ENCODE measurements at regions not wholly inside any gene's neighbourhood (a gene's known extent, or its start where the extent isn't known, plus 50 kb on each side); places are given as distances from the start of the nearest gene placed in this dataset.

GRCh38 chr13:62035981-62036380 is 620.3 kb upstream of the PCDH20 start:
- H3K4me3 ChIP-seq (ENCODE audit: low read length): no peak overlapping the region
- TF ChIP-seq ZNF274 (IDR thresholded peaks at IDR 0.05; ENCODE audit: low read depth, low read length): no peak

DNA sequence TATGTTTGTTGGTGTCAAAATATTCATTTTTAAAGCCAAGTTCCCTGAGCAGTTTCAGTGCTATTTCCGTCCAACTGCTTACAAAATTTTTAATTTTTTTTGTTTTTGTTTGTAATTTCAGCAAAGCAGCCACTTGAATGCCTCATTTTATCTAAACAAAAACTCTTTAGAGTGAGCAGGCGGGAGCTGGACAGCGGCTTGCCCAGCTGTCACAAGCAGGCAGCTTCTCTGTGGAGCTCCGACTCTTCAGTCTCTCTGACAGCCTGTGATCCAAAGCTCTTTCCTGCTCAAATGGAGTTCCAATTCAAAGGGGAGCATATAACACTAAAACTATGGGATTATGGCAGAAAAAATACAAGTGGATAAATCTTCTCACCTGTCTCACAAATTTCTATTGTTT is 618.3 kb upstream of the PCDH20 start:
- no peak overlapping the region for H3K4me3 ChIP-seq (ENCODE audit: low read length)
- no peak for TF ChIP-seq ZNF274 (IDR thresholded peaks at IDR 0.05; ENCODE audit: low read depth, low read length)

DNA sequence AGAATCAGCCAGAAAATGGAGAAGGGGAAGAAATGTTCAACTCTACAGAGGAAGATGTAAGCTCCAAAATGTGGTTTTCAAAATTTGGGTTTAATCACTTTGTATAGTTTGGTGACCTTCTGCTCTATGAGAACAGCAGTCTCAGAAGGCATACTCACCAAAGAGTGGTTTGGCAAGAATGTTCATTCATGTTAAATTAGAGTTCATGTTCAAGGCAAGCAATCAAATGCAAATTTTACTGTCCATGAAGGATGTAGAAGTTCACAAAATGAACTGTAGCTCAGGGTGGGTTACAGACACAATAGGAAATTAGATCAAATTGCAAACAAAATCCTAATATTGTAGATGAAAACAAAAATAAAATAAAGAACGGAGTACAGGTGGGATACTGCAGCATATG is 606.7 kb upstream of the PCDH20 start:
- no peak overlapping the region for H3K4me3 ChIP-seq (ENCODE audit: low read length)
- TF ChIP-seq ZNF274 (IDR thresholded peaks at IDR 0.05; ENCODE audit: low read depth, low read length): no peak

GRCh38 chr13:62019858-62020257 is 604.2 kb upstream of the PCDH20 start:
- no peak overlapping the region for H3K4me3 ChIP-seq (ENCODE audit: low read length)
- no peak for TF ChIP-seq ZNF274 (IDR thresholded peaks at IDR 0.05; ENCODE audit: low read depth, low read length)

- no peak overlapping the region for H3K4me3 ChIP-seq (ENCODE audit: low read length)
Observed at GRCh38 chr13:62014299-62014698, 598.6 kb upstream of the PCDH20 start.

DNA sequence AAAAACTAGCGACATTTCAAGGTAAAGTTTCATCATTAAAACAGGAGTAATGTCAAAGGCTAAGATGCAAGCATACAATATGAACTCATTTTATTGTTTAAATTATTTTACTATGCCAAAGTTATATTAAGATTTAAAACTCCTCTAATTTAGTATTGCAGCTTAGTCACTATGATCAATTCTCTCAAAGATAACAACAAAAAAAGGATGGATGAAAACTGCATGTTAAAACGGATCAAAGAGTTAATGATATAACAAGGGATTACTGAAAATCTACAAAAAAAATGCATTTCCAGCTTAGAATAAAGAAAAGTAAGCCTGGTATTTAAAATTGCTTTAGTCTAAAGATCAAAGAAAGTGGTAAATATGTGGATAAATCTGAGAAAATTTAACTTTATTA is 587.8 kb upstream of the PCDH20 start:
- no peak for TF ChIP-seq ZNF274 (IDR thresholded peaks at IDR 0.05; ENCODE audit: low read depth, low read length)
- no peak overlapping the region for H3K4me3 ChIP-seq (ENCODE audit: low read length)

More at GRCh38 chr13:62014299-62014698, 598.6 kb upstream of the PCDH20 start:
- TF ChIP-seq ZNF274 (IDR thresholded peaks at IDR 0.05; ENCODE audit: low read depth, low read length): no peak

- no peak for TF ChIP-seq ZNF274 (IDR thresholded peaks at IDR 0.05; ENCODE audit: low read depth, low read length)
- no peak overlapping the region for H3K4me3 ChIP-seq (ENCODE audit: low read length)
Observed at GRCh38 chr13:61994174-61994573, 578.5 kb upstream of the PCDH20 start.

GRCh38 chr13:61989978-61990377 is 574.3 kb upstream of the PCDH20 start:
- no peak for TF ChIP-seq ZNF274 (IDR thresholded peaks at IDR 0.05; ENCODE audit: low read depth, low read length)
- no peak overlapping the region for H3K4me3 ChIP-seq (ENCODE audit: low read length)

GRCh38 chr13:61988810-61989209 is 573.2 kb upstream of the PCDH20 start:
- TF ChIP-seq ZNF274 (IDR thresholded peaks at IDR 0.05; ENCODE audit: low read depth, low read length): no peak

GRCh38 chr13:61975001-61975400 is 559.4 kb upstream of the PCDH20 start:
- H3K4me3 ChIP-seq (ENCODE audit: low read length): no peak overlapping the region
- TF ChIP-seq ZNF274 (IDR thresholded peaks at IDR 0.05; ENCODE audit: low read depth, low read length): no peak

More at GRCh38 chr13:61988810-61989209, 573.2 kb upstream of the PCDH20 start:
- no peak overlapping the region for H3K4me3 ChIP-seq (ENCODE audit: low read length)

DNA sequence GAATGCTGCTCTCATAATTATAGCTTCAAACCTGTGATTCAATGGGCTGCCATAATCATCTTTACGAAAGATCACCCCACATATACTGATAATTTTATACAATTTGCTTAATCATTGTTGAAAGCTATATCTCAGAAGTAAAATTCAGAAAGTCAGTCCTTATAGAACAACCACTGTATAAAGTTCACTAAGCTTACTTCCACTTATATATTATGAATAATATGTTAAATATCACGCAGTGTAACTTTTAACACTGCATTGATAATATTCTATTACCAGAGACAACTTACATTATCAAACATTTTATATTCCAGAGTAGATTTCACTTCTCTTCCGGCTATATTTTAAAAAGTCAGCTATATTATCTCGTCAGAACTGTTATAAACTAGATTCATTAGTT is 550.1 kb upstream of the PCDH20 start:
- no peak overlapping the region for H3K4me3 ChIP-seq (ENCODE audit: low read length)
- no peak for TF ChIP-seq ZNF274 (IDR thresholded peaks at IDR 0.05; ENCODE audit: low read depth, low read length)

- H3K4me3 ChIP-seq (ENCODE audit: low read length): no peak overlapping the region
- TF ChIP-seq ZNF274 (IDR thresholded peaks at IDR 0.05; ENCODE audit: low read depth, low read length): no peak
Observed at GRCh38 chr13:61960981-61961380, 545.3 kb upstream of the PCDH20 start.

DNA sequence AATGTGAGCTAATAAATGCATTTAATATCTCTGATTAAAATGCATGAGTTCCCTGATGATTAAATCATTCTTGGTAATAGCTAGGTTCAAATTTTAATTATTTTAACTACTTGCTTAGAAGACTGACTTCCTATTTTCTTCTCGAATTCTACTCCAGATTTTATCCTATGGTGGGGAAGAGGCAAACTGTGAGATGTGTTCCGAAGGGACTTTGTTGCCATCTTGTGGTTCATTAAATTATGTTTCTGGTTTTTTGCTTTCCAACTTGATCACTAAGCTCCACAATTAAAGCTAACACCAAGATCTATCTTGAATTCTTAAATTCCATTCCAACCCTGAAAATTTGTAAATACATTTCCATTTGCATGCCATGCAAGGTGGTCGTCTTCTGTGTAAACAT is 538.4 kb upstream of the PCDH20 start:
- H3K4me3 ChIP-seq (ENCODE audit: low read length): no peak overlapping the region
- no peak for TF ChIP-seq ZNF274 (IDR thresholded peaks at IDR 0.05; ENCODE audit: low read depth, low read length)

- TF ChIP-seq ZNF274 (IDR thresholded peaks at IDR 0.05; ENCODE audit: low read depth, low read length): no peak
- no peak overlapping the region for H3K4me3 ChIP-seq (ENCODE audit: low read length)
Observed at GRCh38 chr13:61950828-61951227, 535.2 kb upstream of the PCDH20 start.

DNA sequence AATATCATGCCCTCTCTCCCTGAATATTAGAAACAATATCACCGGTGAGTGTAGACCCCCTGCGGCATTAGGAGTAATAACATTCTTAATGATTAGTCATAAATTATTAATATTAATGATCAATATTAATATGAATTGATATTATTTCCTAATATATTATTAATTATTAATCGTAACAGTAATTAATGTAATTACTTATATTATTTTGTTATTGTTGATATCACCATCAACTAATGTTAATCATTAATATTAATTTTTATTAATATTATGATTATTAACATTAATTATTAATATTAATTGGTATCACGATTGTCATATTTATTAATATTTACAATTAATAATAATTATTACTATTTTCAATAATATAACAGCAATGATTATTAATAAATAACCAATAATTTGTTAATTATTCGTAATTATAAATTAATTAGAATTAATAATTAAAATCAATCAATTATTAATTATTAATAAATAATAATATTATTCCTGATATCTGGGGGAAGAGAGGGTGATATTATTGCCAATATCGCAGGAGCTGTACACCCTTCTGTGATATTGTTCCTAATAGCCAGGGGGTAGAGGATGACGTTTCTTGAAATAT is 528.8 kb upstream of the PCDH20 start:
- H3K4me3 ChIP-seq (ENCODE audit: low read length): no peak overlapping the region
- TF ChIP-seq ZNF274 (IDR thresholded peaks at IDR 0.05; ENCODE audit: low read depth, low read length): no peak

GRCh38 chr13:61935710-61936109 is 520.1 kb upstream of the PCDH20 start:
- H3K4me3 ChIP-seq (ENCODE audit: low read length): no peak overlapping the region
- TF ChIP-seq ZNF274 (IDR thresholded peaks at IDR 0.05; ENCODE audit: low read depth, low read length): no peak
